ENCODE measurements at regions not wholly inside any gene's neighbourhood (a gene's known extent, or its start where the extent isn't known, plus 50 kb on each side); places are given as distances from the start of the nearest gene placed in this dataset.

DNA sequence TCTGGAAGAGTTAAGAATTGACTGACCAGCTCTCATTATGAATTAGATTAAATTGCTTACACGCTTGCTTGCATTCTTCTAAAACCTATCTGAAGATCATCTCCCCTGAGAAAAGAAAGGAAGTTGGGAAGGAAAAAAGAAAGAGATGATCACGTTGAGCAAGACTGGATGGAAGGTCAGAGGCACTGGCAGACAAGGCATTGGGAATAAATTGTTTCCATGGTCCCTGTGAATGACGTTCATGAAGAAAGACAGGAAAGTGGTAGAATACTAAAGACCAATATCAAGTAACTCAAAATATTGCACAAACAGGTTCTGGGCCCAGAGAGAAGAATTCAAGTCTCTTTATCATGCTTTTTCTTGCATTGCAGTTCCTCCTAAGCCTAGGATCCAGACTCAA is 1045.4 kb upstream of the MAP3K7 start:
- no peak for DNase-seq (ENCODE audit: low spot score)

DNA sequence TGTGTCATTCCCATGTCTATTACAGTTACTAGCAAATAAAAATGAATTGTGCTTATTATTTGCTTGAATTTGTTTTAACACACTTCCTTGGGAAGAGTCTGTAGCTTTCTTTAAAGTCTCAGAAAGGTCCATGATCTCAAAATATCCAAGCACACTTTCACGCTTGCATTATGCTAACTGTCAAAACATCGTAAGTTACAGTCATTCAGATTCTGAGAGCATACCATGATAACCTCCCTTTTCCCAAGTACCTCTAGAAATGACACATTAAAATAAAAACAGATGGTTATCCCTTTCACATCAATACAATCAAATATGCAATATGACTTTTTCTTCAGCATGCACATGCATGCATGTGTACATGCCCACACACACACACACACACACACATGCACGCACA is 1044.4 kb upstream of the MAP3K7 start:
- DNase-seq (ENCODE audit: low spot score) = no peak

DNA sequence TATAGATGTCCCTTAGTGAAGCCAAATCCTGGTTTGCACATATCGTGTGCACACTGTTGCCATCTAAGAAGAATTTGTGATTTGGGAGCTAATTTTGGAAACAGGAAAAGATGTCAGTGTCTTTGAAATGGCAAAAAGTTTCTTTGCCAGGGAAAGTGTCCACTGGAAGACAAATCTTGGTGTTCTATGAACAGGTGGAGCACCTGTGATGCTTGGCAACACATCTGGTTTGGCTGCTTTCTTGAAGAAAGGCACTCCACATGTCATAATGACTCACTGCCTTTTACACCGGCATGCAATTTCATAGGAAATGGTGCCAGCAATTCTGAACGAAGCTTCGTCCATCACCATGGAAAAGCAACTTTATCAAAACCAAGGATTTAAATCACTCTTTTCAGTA is 1040.0 kb upstream of the MAP3K7 start:
- DNase-seq (ENCODE audit: low spot score) = no peak

DNA sequence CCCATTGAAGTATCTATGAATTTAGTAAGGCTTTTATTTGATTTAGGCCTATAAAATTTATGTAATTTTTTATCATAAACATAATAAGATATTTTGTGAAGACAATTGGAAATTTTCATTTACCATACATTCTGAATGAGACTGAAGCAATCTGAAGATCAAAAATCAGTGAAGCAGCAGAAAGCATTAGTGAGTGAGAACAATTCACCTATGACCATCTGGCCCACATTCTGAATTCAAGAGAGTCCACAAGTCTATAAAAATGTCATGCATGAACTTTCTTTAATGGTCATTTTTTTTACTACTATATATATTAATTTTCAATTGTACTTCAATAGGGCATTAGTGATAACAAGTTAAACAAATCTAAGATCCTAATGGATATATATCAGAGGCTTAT is 1026.6 kb upstream of the MAP3K7 start:
- DNase-seq (ENCODE audit: low spot score) = no peak

DNA sequence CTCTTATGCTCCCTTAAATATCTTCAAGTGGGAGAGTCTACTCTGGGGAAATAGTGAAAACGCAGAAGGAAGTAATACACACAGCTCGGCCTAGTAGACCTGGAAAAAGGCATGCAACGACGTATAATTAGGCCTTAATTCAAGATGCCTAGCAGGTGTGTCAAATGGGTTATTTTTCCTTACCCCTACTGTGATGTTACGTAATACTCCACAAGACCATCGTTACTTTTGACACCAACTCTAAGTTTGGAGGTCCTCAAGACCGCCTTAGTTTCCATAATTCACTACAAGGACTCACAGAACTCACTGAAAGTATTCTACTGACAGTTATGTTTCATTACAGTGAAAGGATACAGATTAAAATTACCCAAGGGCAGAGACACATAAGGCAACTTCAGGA is 1024.3 kb upstream of the MAP3K7 start:
- DNase-seq (ENCODE audit: low spot score) = no peak

DNA sequence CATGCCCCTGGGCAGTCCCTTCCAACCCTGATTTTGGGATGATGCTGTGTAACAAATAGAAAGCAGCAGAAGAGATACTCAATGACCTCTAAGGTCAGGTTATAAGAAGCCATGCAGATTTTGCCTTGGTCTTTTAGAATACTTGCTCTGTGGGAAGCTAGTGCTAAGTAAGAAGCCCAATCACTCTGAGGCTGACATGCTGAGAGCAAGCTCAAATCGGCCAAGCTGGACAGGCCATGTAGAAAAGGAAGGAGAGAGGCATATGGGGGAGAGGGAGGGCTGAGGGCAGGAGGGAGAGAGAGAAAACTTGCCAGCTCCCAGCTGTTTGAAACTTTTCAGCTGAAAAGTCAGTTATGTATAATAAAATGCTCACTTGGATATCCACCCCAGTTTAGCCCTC is 1021.6 kb upstream of the MAP3K7 start:
- DNase-seq (ENCODE audit: low spot score) = peak; percentile 6

DNA sequence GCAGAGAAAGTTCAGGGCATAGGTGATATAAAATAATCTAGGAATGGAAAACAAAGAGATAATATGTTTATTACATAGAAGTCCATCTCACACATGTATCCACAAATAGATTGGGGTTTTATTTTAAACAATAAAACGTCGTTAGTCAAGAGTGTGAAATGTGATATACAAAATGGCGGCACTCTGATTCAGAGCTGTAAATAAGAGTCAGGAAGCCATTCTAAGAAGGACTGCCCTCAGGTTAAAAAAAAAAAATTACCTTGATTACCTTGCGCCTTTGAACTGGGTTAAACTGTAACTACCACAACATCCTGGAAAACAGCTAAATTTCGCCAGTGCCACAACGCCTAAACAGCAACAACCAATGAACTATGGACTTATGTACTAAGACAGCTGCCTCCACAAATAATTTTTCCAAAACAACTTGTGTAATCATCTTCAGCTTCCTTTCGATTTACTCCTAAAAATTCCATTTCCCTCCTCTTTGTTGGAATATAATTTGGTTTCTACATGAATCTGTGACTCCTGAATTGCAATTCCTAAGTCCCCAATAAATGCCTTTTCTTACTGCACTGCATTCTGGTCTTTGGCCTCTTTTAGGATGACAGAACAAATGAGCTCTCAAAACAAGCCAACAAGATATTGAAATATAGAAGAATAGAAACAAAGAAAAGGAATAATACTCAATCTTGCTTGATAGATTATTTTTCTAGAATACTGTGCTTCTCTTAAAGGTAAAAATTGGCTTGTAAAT is 1019.5 kb upstream of the MAP3K7 start:
- no peak for DNase-seq (ENCODE audit: low spot score)

DNA sequence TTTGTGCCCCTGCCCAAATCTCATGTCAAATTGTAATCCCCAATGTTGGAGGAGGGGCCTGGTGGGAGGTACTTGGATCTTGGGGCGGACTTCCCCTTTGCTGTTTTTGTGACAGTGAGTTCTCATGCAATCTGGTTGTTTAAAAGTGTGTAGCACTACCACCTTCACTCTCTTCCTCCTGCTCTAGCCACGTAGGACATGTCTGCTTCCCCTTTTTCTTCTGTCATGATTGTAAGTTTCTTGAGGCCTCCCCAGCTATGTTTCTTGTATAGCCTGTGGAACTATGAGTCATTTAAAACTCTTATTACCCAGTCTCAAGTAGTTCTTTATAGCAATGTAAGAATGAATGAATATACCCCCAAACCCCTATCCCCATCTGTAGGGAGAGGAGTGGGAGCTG is 1013.7 kb upstream of the MAP3K7 start:
- no peak for DNase-seq (ENCODE audit: low spot score)

DNA sequence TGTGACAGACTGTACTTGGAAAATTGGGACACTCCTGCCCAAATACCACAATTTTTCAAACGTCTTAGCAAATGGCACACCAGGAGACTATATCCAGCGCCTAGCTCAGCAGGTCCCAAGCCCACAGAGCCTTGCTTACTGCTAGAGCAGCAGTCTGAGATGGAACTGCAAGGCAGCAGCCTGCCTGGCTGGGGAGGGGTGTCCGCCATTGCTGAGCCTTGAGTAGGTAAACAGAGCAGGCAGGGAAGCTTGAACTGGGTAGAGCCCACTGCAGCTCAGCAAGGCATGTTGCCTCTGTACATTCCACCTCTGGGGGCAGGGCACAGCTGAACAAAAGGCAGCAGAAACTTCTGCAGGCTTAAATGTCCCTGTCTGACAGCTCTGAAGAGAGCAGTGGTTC is 1003.3 kb upstream of the MAP3K7 start:
- no peak for DNase-seq (ENCODE audit: low spot score)

DNA sequence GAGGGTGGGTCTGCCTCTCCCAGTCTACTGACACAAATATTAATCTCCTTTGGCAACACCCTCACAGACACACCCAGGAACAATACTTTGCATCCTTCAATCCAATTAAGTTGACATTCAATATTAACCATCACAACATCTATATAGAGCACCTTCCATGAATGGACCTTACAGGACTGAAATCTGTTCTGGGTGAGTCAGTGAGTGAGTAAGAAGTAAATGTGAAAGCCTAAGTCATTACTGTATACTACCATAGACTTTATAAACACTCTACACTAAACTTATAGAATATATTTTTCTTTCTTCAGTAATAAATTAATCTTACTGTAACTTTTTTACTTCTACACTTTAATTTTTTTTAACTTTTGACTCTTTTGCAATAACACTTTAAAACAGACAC is 993.8 kb upstream of the MAP3K7 start:
- DNase-seq (ENCODE audit: low spot score) = no peak

DNA sequence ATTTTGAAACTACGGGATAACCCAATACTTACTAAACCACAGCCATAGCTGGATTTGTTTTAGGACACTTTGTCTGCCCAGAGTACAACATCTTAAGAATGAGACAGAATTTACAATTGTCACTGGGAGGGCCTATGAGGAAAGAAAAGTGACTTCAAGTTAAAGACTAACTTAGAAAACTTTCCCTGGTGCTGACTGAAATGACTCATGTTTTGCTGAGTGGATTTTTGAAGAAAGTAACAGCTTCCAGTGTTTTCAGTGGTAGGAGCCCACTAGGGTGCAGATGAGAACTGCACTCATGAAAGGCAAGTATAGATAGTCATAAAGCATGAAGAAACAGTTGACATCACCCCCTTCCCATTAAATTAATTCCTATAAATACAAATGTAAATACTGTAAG is 988.2 kb upstream of the MAP3K7 start:
- DNase-seq (ENCODE audit: low spot score) = no peak

DNA sequence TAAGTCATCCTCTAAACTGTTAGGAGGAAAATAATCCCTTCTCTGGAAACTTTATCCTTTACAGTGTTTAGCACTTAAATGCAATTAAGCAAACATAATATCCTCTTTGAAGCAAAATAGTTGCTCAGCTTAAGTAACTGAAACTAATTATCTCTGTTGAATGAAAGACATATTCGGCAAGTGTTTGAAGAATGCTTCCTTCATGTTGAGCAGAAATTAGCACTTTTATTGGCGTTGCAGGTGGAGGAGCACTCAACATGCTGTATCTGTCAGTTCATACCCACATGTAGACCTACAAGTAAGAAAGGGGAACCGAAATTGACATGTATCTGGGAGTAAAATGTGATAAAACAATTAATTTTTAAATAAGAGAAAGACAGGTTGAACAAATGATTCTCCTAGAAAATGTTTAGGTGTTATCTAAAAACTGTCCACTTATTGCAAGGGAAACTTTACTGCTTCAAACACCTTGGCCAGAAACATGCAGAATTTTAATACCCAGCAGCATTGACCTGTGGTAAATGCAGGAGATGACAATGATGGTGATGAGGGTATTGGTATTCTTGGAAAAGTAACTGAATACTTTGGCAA is 987.0 kb upstream of the MAP3K7 start:
- no peak for DNase-seq (ENCODE audit: low spot score)

DNA sequence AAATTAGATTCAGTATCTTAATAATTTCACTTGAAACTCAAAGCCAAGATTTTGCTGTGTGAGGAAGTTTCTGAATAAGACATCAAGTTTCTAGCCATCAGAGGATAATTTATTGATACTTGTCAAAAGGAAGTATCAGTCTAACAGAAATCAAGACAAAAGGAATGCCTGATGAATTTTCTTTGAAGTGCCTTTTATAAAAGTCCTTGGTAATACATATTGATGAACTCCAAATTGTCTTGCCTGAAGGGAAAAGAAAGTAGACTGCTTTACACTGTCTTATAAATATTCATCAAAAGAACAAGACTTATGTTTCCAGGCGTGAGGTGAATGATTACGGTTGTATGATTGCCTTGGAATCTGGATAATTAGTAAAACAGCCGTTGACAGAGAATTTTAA is 986.0 kb upstream of the MAP3K7 start:
- no peak for DNase-seq (ENCODE audit: low spot score)

DNA sequence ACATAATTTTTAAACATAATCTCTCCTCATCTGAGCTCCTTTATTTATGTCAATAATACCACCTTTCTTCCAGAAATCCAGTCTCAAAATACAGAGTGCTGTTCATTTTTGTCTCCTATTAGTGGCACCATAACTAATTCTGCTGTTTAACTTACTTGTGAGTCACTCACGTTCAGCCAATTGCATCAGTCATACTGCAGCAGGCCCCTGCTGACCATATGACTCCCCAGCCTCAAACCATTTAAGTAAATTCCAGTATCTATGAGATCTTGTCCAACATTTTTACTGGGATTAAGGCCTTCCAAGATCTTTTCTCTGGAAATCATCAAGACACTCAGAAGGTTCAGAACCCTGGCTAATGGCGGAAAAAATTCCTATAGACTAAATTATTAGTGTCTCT is 982.2 kb upstream of the MAP3K7 start:
- DNase-seq (ENCODE audit: low spot score) = no peak

DNA sequence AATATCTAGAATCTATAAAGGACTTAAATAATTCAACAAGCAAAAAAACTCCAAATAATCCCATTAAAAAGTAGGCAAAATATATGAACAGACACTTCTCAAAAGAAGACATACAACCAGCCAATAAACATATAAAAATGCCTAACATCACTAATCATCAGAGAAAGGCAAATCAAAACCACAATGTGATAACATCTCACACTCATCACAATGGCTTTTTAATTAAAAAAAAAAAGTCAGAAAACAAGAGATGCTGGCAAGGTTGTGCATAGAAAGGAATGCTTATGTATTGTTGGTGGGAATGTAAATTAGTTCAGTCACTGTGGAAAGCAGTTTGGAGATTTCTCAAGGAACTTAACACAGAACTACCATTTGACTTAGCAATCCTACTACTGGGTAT is 979.6 kb upstream of the MAP3K7 start:
- DNase-seq (ENCODE audit: low spot score) = no peak

DNA sequence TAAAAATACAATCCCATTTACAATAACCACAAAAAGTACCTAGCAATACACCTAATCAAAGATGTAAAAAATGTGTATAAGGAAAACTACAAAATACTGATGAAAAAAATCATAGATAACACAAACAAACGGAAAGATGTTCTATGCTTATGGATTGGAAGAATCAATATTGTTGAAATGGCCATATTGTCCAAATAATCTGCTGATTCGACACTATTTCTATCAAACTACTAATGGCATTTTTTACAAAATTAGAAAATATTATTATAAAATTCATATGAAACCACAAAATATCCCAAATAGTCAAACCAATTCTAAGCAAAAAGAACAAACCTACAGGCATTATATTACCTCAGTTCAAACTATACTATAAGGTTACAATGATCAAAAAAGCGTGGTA is 978.3 kb upstream of the MAP3K7 start:
- DNase-seq (ENCODE audit: low spot score) = no peak

DNA sequence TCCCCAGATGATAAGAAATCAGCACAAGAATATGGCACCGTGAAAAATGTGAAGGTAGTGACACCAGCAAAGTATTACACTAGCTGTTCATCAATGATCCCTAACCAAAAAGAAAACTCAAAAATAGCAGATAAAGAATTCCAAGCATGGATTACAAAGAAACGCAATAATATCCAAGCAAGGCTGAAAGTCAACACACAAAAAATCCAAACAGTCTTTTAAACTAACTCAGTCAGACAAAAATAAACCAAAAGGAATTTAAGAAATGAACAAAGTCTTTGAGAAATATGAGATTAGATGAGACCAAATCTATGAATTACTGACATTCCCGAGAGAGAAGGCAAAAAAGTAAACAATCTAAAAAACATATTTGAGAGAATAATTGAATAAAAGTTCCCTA is 976.1 kb upstream of the MAP3K7 start:
- no peak for DNase-seq (ENCODE audit: low spot score)

DNA sequence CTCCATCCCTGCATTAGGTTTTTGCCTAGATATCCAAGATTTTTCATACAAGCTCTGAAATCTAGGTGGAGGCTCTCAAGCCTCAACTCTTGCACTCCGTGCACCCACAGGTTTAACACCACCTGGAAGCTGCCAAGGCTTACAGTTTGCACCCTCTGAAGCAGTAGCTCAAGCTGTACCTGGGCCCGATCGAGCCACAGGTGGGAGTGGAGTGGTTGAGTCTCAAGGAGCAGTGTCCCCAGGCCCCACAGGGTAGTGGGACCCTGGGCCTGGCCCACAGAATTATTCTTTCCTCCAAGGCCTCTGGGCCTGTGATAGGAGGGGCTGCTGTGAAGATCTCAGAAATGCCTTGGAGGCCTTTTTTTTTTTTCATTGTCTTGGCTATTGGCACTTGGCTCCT is 973.5 kb upstream of the MAP3K7 start:
- no peak for DNase-seq (ENCODE audit: low spot score)

DNA sequence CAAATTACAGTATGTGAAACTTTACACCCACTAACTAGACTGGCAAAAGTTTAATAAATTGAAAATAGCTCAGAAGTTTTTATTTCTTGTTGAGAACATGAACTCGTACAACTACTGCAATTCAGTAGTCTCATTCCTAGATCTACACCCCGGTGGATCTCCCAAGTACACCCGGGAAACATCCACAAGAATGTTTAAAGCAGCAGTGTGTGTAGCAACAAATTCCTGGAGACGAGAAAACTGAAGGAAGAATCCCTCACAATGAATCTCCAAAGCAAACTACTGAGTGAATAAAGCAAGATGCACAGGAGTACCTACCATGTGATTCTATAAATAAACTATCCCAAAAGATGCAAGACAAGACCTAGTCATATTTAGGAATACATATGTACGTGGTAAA is 954.0 kb upstream of the MAP3K7 start:
- DNase-seq (ENCODE audit: low spot score) = no peak

DNA sequence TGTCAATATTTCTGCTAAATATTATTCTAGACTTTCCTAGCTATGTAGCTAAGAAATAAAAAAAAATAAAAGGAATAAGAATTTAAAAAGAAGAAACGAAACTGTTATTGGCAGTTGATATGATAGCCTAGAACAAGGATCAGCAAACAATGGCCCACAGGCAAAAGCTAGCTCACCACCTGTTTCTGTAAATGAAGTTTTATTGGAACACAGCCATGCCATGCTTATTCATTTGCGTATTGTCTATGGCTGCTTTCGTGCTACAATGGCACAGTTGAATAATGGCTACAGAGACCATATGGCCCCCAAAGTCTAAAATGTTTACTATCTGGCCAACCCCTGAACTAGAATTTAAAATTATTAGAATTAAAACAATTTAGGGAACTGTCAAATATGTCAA is 952.6 kb upstream of the MAP3K7 start:
- no peak for DNase-seq (ENCODE audit: low spot score)

DNA sequence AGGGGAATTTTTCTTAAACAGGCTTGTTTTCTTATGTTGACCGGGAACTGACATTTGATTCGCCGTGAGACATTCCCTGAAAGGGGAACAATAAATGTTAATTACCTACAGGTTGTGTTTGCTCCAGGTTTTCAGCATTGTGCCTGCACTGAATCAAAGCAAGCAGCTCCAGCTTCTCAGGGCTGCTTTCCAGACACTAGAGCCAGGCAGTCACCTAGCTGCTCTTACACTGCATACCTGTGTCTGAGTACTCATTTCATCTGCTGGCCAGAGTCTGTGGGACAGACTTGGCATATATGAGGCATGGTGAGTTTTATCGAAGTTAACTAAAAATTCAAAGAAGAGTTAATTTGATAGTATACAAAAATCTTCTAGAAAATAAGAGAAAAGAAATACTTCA is 951.8 kb upstream of the MAP3K7 start:
- no peak for DNase-seq (ENCODE audit: low spot score)

DNA sequence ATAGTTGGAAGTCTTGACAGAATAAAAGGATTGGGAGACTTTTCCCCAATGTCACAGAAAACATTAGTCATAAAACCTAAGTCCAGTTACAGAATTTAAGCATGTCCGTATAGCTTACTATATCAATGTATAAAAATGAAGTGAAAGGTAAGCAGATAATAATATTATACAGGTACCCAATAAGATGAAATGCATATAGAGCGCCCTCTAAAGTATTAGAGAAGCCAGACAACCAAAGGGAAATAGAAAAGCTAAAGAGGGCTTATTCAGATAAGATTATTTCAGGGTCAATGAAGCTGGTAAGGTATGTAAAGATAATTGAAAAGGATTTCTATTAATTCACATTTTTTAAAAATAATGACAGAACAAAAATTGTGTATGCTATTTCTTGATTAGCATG is 947.7 kb upstream of the MAP3K7 start:
- no peak for DNase-seq (ENCODE audit: low spot score)

DNA sequence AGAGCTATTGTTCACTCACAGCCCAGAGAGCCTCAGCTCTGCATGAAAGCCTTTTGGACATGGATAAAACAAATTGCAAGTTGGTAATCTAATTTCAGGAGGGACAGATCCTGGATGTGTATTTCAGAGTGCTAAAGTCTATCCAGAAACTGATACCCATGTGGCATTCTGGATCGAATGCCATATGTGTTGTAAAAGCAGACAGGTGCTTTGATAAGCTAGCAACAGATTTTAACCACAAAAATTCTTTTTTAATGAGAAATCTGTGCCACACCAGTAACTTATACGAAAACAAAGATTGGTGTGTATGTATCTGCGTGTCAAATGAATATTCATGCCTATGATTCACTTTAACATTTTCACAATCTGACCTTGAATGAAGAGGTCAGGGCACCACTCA is 936.6 kb upstream of the MAP3K7 start:
- DNase-seq (ENCODE audit: low spot score) = no peak

DNA sequence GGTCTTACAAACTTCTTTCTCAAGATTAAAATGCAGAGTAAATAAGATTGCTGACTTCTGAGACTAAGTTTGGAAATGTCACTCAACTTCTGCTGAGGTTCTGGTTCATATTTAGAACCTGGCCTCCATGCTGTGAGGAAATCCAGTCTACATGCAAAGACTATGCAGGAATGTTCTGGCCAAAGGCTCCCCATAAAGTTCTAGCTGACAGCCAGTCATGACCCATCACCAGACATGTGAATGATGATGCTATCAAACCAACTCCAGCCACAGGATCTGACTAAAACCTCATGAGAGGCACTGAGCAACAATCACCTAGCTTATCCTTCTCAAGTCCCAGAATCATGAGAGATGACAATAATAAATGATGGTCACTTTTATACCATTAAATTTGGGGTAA is 935.1 kb upstream of the MAP3K7 start:
- no peak for DNase-seq (ENCODE audit: low spot score)
